Transverse colon (tissue), 4 donors: ENCODE measurements at regions not wholly inside any gene's neighbourhood (a gene's known extent, or its start where the extent isn't known, plus 50 kb on each side); places are given as distances from the start of the nearest gene placed in this dataset.

Experiments used
- CTCF ChIP-seq, 5 experiments: fragments of 200-600 bp in 3 of 5; fragments of 450-650 bp in 2 of 5; sonication (generic) in 3 of 5; IDR thresholded peaks; 1 replicate in 2 of 5; 2 replicates in 3 of 5; pipeline ENCODE4 v1.5.1; 2016 to 2017; ENCODE audit warnings: antibody characterized with exemption in 5 of 5, inconsistent platforms in 3 of 5, mild to moderate bottlenecking in 2 of 5, moderate library complexity in 1 of 5
- POLR2AphosphoS5 ChIP-seq, 3 donors: sonication (generic); formaldehyde crosslinking; IDR thresholded peaks; one replicate each; pipeline ENCODE4 v1.6.1; 2016; ENCODE audit warnings: antibody characterized with exemption in 3 of 3

DNA sequence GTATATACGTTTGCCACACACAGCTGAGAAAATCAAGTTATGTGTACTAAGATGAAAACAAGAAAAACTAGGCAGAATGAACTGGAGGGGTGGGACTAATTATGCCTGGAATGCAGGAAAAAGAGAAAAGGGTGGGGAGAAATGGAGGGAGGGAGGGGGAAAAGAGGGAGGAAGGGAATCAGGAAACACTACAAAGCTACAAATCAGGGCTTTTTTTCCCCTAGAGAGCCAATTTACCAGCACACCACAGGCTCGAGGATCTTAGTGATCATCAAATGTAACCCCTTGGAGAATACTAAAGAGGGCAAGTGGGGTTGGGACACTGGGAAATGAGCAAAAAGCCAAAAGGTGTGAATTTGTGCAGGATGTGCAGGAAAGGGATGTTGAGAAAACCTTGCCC, 451.9 kb downstream of the SMARCA1 start:
- no peak for TF ChIP-seq CTCF (IDR thresholded peaks at IDR 0.05)
- TF ChIP-seq POLR2AphosphoS5 (IDR thresholded peaks at IDR 0.05) = no peak
